ENCODE measurements at regions not wholly inside any gene's neighbourhood (a gene's known extent, or its start where the extent isn't known, plus 50 kb on each side); places are given as distances from the start of the nearest gene placed in this dataset.
"Not testable (repeated sequence)": the region's sequence is repeated elsewhere in the genome, so short reads cannot be mapped to it uniquely, and the experiment has no call there.

- DNase-seq = no peak
Observed at GRCh38 chr13:80070024-80070703, 270.8 kb downstream of the SPRY2 start.

GRCh38 chr13:80069374-80069773 is 271.6 kb downstream of the SPRY2 start:
- DNase-seq = no peak

GRCh38 chr13:80065996-80066395 is 274.9 kb downstream of the SPRY2 start:
- no peak for DNase-seq

- not testable (repeated sequence) for DNase-seq
Observed at GRCh38 chr13:80062416-80062815, 278.5 kb downstream of the SPRY2 start.

GRCh38 chr13:80059789-80060188 is 281.1 kb downstream of the SPRY2 start:
- DNase-seq = no peak

GRCh38 chr13:80058626-80059025 is 282.3 kb downstream of the SPRY2 start:
- DNase-seq = no peak

GRCh38 chr13:80055847-80056246 is 285.1 kb downstream of the SPRY2 start:
- no peak for DNase-seq

GRCh38 chr13:80054806-80055205 is 286.1 kb downstream of the SPRY2 start:
- DNase-seq = no peak

- no peak for DNase-seq
Observed at GRCh38 chr13:80052286-80052685, 288.6 kb downstream of the SPRY2 start.

GRCh38 chr13:80050252-80050651 is 290.7 kb downstream of the SPRY2 start:
- no peak for DNase-seq

GRCh38 chr13:80048802-80049201 is 292.1 kb downstream of the SPRY2 start:
- DNase-seq = no peak

GRCh38 chr13:80048030-80048429 is 292.9 kb downstream of the SPRY2 start:
- no peak for DNase-seq

GRCh38 chr13:80047406-80047805 is 293.5 kb downstream of the SPRY2 start:
- no peak for DNase-seq

GRCh38 chr13:80040981-80041317 is 300.0 kb downstream of the SPRY2 start:
- no peak for DNase-seq

- DNase-seq = no peak
Observed at GRCh38 chr13:80040196-80040980, 300.5 kb downstream of the SPRY2 start.

- DNase-seq = no peak
Observed at GRCh38 chr13:80039000-80039399, 301.9 kb downstream of the SPRY2 start.

GRCh38 chr13:80038371-80038770 is 302.6 kb downstream of the SPRY2 start:
- DNase-seq = no peak

- no peak for DNase-seq
Observed at GRCh38 chr13:80037505-80037888, 303.4 kb downstream of the SPRY2 start.

GRCh38 chr13:80036845-80037504 is 304.0 kb downstream of the SPRY2 start:
- no peak for DNase-seq

- no peak for DNase-seq
Observed at GRCh38 chr13:80035096-80035495, 305.8 kb downstream of the SPRY2 start.

- DNase-seq = no peak
Observed at GRCh38 chr13:80033951-80034350, 307.0 kb downstream of the SPRY2 start.

- DNase-seq = no peak
Observed at GRCh38 chr13:80033286-80033685, 307.6 kb downstream of the SPRY2 start.

- no peak for DNase-seq
Observed at GRCh38 chr13:80030491-80030890, 310.4 kb downstream of the SPRY2 start.

GRCh38 chr13:80029170-80029569 is 311.8 kb downstream of the SPRY2 start:
- no peak for DNase-seq
